ENCODE measurements at regions not wholly inside any gene's neighbourhood (a gene's known extent, or its start where the extent isn't known, plus 50 kb on each side); places are given as distances from the start of the nearest gene placed in this dataset.

- no peaks in the 10 kb centered on the region for H3K9me3 ChIP-seq
- TF ChIP-seq CTCF (IDR thresholded peaks at IDR 0.05) = no peak
- H3K4me1 ChIP-seq (ENCODE audit: control insufficient read depth in 1 of 2, low read depth in 2 of 2) = no peaks in the 10 kb centered on the region
- no peaks in the 10 kb centered on the region for H3K36me3 ChIP-seq
- H3K4me3 ChIP-seq = no peak overlapping the region
- no peak overlapping the region for H3K27ac ChIP-seq
- DNase-seq (ENCODE audit: low spot score) (no peak), ATAC-seq (ENCODE audit: insufficient number of reproducible peaks, low FRiP score, low read depth) (no peak)
- no peaks in the 10 kb centered on the region for H3K27me3 ChIP-seq (replicated peaks; ENCODE audit: insufficient read depth)
Observed at GRCh38 chr4:3860913-3861636, 94.9 kb downstream of the ADRA2C start.

GRCh38 chr4:3861720-3862639, 95.8 kb downstream of the ADRA2C start:
- TF ChIP-seq CTCF (IDR thresholded peaks at IDR 0.05) = no peak
- no peaks in the 10 kb centered on the region for H3K27me3 ChIP-seq (replicated peaks; ENCODE audit: insufficient read depth)

GRCh38 chr4:3862640-3863420, 96.6 kb downstream of the ADRA2C start:
- H3K9me3 ChIP-seq = no peaks in the 10 kb centered on the region
- TF ChIP-seq CTCF (IDR thresholded peaks at IDR 0.05) = no peak
- no peak for ATAC-seq (ENCODE audit: insufficient number of reproducible peaks, low FRiP score, low read depth)
- H3K4me3 ChIP-seq = no peak overlapping the region
- H3K27ac ChIP-seq = no peak overlapping the region
- no peaks in the 10 kb centered on the region for H3K36me3 ChIP-seq
- DNase-seq (ENCODE audit: low spot score) = no peak
- no peaks in the 10 kb centered on the region for H3K27me3 ChIP-seq (replicated peaks; ENCODE audit: insufficient read depth)
- H3K4me1 ChIP-seq (ENCODE audit: control insufficient read depth in 1 of 2, low read depth in 2 of 2) = no peaks in the 10 kb centered on the region

More at GRCh38 chr4:3861720-3862639, 95.8 kb downstream of the ADRA2C start:
- ATAC-seq (ENCODE audit: insufficient number of reproducible peaks, low FRiP score, low read depth) = no peak
- Histone ChIP-seq H3K36me3 (no peaks in the 10 kb centered on the region), H3K4me3 (no peak overlapping the region), H3K4me1 (ENCODE audit: control insufficient read depth in 1 of 2, low read depth in 2 of 2) (no peaks in the 10 kb centered on the region), H3K9me3 (no peaks in the 10 kb centered on the region), H3K27ac (no peak overlapping the region)
- no peak for DNase-seq (ENCODE audit: low spot score)

- Histone ChIP-seq H3K9me3 (no peaks in the 10 kb centered on the region), H3K4me1 (ENCODE audit: control insufficient read depth in 1 of 2, low read depth in 2 of 2) (no peaks in the 10 kb centered on the region), H3K4me3 (no peak overlapping the region), H3K36me3 (no peaks in the 10 kb centered on the region), H3K27me3 (replicated peaks; ENCODE audit: insufficient read depth) (no peaks in the 10 kb centered on the region), H3K27ac (no peak overlapping the region)
- ATAC-seq (ENCODE audit: insufficient number of reproducible peaks, low FRiP score, low read depth) (no peak), DNase-seq (ENCODE audit: low spot score) (no peak)
- TF ChIP-seq CTCF (IDR thresholded peaks at IDR 0.05) = no peak
Observed at GRCh38 chr4:3863841-3864741, 97.9 kb downstream of the ADRA2C start.
